ENCODE measurements at regions not wholly inside any gene's neighbourhood (a gene's known extent, or its start where the extent isn't known, plus 50 kb on each side); places are given as distances from the start of the nearest gene placed in this dataset.

- Histone ChIP-seq H3K4me2 (ENCODE audit: low read length) (no peak overlapping the region), H3K4me3 (ENCODE audit: low read length) (no peak overlapping the region), H3K9ac (ENCODE audit: low read length) (no peak overlapping the region), H3K27me3 (ENCODE audit: low read length) (no peaks in the 10 kb centered on the region), H3K27ac (ENCODE audit: low read length) (no peak overlapping the region), H3K79me2 (ENCODE audit: low read length) (no peaks in the 10 kb centered on the region), H3K9me3 (ENCODE audit: low read length) (no peaks in the 10 kb centered on the region), H3K36me3 (ENCODE audit: low read depth, low read length) (no peaks in the 10 kb centered on the region), H3F3A (ENCODE audit: low read length, unreplicated experiment) (no peaks in the 10 kb centered on the region), H2AFZ (ENCODE audit: low read length) (no peak overlapping the region), H3K9me2 (replicated peaks; ENCODE audit: low read length) (no peaks in the 10 kb centered on the region), H3K4me1 (ENCODE audit: insufficient read depth, low read length) (no peaks in the 10 kb centered on the region), H4K20me1 (ENCODE audit: low read length) (no peaks in the 10 kb centered on the region)
- BruUV-seq (replicated peaks) = no TSS peak
- ChIA-PET POLR2A (ENCODE audit: unreplicated experiment) (no interaction called here), CTCF (no interaction called here)
- ATAC-seq = no peak
- intact Hi-C loops (cut with micrococcal nuclease) = no loop called here
- no peak for DNase-seq
- TF ChIP-seq EZH2 (IDR thresholded peaks at IDR 0.05; ENCODE audit: low read length, unreplicated experiment) (no peak), EZH2phosphoT487 (IDR thresholded peaks at IDR 0.05; ENCODE audit: borderline replicate concordance, low read length) (no peak), CTCF (conservative IDR thresholded peaks at IDR 0.05; ENCODE audit: low read depth, low read length) (no peak)
Measured at GRCh38 chr2:163306647-163307046, 429.2 kb downstream of the FIGN start.

GRCh38 chr2:163302141-163302540 lies 433.7 kb downstream of the FIGN start:
- CTCF ChIA-PET = no interaction called here

More at GRCh38 chr2:163302141-163302540, 433.7 kb downstream of the FIGN start:
- H3K27me3 ChIP-seq (ENCODE audit: low read length) = peaks cover 4% of the 10 kb centered on the region; the same call in 1 of the 2 replicates
- POLR2A ChIA-PET (ENCODE audit: unreplicated experiment) = interaction anchor here (0.6 kb wide), 1 partner anchor 1778 kb away, joined by 4 read pairs; no protein-coding TSS in a partner anchor
- no peaks in the 10 kb centered on the region for H3K36me3 ChIP-seq (ENCODE audit: low read depth, low read length)
- no TSS peak for BruUV-seq (replicated peaks)
- H2AFZ ChIP-seq (ENCODE audit: low read length) = no peak overlapping the region
- H3K9ac ChIP-seq (ENCODE audit: low read length) = no peak overlapping the region
- no peak overlapping the region for H3K4me3 ChIP-seq (ENCODE audit: low read length)
- TF ChIP-seq CTCF (conservative IDR thresholded peaks at IDR 0.05; ENCODE audit: low read depth, low read length) (no peak), EZH2phosphoT487 (IDR thresholded peaks at IDR 0.05; ENCODE audit: borderline replicate concordance, low read length) (no peak), EZH2 (IDR thresholded peaks at IDR 0.05; ENCODE audit: low read length, unreplicated experiment) (no peak)
- no peak overlapping the region for H3K27ac ChIP-seq (ENCODE audit: low read length)
- no peaks in the 10 kb centered on the region for H3F3A ChIP-seq (ENCODE audit: low read length, unreplicated experiment)
- H3K4me2 ChIP-seq (ENCODE audit: low read length) = no peak overlapping the region
- H4K20me1 ChIP-seq (ENCODE audit: low read length) = no peaks in the 10 kb centered on the region
- ATAC-seq (no peak), DNase-seq (no peak)
- no peaks in the 10 kb centered on the region for H3K4me1 ChIP-seq (ENCODE audit: insufficient read depth, low read length)
- no peaks in the 10 kb centered on the region for H3K9me3 ChIP-seq (ENCODE audit: low read length)
- no peaks in the 10 kb centered on the region for H3K79me2 ChIP-seq (ENCODE audit: low read length)
- no peaks in the 10 kb centered on the region for H3K9me2 ChIP-seq (replicated peaks; ENCODE audit: low read length)
- intact Hi-C loops (cut with micrococcal nuclease) = no loop called here

Data from PC-3 (cell line).